SW 1271 (cell line): ENCODE measurements at regions not wholly inside any gene's neighbourhood (a gene's known extent, or its start where the extent isn't known, plus 50 kb on each side); places are given as distances from the start of the nearest gene placed in this dataset.

Source experiments
- DNase-seq, 2 experiments: peaks; one replicate each; lab custom pipeline; 2025; lab: John Stamatoyannopoulos, UW

- DNase-seq = no peak
Measured at GRCh38 chr1:220982686-220983085, 103.4 kb downstream of the HLX start.

DNA sequence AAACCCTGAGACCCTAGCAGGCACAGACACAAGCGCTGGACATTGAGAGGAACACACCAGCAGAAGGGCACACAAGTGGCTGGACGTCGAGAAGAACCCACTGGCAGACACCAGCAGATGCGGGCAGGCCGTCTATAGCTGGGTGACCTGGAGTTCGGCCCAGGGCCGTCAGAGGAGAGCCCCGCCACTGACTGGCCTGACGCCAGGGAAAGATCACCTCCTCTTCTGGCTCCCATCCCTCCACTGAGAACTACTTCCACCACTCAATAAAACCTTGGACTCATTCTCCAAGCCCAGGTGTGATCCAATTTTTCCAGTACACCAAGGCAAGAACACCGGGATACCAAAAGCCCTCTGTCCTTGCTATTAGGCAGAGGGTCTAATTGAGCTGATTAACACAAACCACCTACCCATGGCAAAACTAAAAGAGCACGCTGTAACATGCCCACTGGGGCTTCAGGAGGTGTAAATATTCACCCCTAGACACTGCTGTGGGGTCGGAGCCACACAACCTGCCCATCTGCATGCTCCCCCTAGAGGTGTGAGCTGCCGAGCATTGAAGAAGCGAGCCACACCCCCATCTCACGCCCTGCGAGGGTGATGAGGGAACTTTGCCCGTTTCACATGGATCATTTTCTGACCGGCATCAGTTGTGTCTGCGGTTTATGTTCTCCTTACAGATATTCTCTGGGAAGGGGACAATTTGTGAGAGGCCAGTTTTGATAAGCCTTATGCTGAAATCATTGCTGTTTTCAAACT, 104.8 kb downstream of the HLX start:
- DNase-seq = no peak

GRCh38 chr1:220990427-220991339, 111.4 kb downstream of the HLX start:
- peak in 1 of 2 experiments; percentile 15 for DNase-seq

DNA sequence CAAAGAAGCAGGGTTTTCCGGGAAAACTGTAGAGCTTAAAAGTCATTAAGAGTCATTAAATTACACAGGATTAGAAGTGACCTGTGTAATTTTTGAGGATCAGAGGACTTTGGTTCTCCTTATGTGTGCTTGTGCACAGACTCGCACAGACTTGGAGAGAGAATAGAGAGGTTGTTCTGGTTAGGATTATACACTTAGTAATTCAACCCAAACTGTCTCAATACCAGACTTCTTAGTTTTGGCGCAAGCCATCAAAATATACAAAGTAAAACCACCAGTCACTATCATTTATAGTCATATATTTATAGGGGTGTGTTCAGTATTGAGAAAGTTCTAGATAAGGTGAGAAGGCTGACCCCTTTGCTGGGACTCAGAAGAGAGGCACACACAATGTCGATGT, 112.3 kb downstream of the HLX start:
- no peak for DNase-seq

- no peak for DNase-seq
Measured at GRCh38 chr1:220991959-220992704, 112.9 kb downstream of the HLX start.

GRCh38 chr1:220992705-220993052, 113.4 kb downstream of the HLX start:
- no peak for DNase-seq

- no peak for DNase-seq
Measured at GRCh38 chr1:220994671-220995070, 115.4 kb downstream of the HLX start.

- DNase-seq = no peak
Measured at GRCh38 chr1:220997791-220998190, 118.5 kb downstream of the HLX start.

GRCh38 chr1:220999872-221000863, 120.9 kb downstream of the HLX start:
- DNase-seq = no peak

DNA sequence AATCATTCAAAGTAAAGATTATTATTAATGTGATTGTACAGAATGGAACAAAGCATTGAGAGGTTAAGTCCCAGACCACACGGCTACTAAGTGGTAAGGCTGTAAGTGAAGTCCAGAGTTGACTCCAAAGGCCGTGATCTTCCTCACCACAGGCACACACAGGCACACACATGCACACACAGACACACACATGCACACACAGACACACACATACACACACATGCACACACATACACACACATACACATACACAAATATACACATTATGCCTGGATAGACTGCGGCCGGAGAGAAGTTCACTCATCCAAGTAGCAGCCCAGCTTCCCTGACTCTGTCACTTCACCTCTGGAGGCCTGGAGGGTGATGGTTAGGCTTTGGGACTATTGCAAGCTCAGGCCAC, 121.9 kb downstream of the HLX start:
- no peak for DNase-seq

GRCh38 chr1:221002601-221003000, 123.4 kb downstream of the HLX start:
- DNase-seq = no peak

DNA sequence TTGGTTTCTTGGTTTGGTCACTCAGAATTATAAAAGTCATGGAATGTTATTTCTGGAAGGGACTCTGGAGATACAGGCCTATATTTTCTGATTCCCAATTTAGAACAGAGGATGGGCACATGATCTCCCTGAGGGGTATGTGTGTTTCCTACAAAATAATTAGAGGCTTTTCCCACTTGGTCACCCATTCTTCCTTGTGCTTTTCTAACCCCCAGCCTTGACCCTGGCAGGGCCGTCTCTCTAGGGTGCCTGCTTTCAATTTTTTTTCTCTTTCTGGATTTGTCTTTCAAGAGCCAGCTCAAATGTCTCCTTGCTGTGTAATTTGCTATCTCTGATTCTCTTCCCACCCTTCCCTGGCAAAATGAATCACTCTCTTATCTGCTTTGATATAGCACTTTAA, 131.9 kb downstream of the HLX start:
- no peak for DNase-seq

- no peak for DNase-seq
Measured at GRCh38 chr1:221012120-221012519, 132.9 kb downstream of the HLX start.

DNA sequence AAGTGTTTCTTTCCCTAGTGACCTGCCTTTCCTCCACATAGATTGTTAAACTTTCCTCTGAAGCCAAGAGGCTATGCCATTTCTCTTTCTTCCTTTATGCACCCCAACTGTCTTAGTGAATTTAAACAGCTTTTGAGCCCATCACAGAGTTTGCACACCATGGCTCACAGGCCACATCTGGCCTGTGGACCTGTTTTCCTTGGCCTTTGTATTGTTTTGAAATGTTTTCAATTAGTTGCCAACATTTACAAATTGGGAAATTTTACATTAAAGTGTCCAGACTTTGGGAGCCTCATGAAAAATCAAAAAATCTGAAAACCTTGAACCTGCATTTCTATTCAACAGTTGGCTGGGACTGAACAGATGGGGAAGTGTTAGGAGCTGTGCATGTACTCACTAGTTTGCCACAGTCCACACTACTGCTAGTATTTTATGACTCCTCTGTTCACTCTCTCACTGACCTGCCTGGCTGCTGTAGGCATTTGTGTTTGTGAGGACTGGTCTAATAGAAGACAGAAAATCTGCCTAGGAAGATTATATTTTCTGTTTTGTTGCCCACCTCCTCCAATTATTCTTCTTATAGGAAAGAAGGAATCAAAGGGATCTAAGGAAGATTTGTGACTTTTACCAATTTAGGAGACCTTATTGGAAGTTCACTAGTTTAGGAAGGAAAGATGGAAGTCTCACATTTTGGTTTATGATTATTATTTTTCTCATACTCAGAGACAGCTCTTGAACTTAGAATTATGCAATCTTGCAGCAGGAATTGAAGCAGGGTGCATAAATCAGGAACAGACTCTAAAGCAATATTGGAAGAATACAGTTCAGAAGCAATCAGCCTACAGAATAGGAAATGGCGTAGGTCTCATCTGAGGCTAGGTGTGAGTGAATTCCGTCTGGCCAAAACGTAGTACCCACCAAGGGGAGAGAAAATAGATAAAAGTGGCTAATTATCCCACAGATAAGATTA, 134.7 kb downstream of the HLX start:
- DNase-seq = no peak

DNA sequence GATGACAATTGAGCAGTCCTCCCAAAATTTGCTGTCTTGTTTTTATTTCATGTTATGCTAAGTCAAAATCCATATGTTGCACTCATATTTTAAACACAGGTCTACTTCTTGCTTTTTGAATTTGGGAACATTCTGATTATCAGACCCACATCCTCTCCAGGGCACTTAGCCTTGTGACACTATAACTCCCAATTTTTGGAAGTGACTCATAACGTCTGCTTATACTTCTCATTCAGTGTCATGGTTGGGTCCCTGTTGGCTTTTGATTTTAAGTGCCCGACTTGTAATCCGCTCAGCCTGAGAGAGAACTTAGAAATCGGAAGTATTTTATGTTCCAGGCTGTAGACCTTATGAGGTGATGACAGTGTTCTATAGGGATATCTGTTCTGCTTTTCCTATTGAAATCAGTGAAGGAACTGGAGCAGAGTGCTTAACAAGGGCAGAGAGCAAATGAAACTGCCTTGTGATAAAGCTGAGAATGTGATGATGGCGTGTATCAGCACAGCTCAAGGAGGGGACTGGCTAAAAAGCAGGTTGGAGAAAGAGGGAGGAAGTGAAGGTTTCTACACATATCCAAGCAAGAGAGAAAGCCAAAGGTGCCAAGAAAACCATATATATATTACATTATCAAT, 136.0 kb downstream of the HLX start:
- DNase-seq = no peak

GRCh38 chr1:221016751-221017150, 137.5 kb downstream of the HLX start:
- no peak for DNase-seq

DNA sequence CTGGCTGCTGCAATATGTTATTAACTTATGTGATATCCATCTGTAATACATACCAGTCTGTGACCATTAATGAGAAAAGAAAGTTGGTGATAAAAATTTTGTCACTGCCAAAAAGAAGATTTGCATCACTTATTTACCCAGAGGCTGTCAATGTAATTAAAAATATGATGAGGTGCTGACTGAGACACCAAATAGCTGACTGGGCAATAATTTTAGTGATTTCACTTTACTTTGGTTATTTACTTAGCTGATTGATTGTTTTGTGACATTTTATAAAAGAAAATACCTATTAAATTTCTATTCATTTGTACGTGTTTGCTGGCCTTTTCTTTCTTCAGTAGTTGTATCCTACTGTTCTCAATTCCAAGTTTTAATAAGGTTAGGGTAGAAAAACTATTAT, 139.2 kb downstream of the HLX start:
- no peak for DNase-seq

- DNase-seq = no peak
Measured at GRCh38 chr1:221022331-221022730, 143.1 kb downstream of the HLX start.

DNA sequence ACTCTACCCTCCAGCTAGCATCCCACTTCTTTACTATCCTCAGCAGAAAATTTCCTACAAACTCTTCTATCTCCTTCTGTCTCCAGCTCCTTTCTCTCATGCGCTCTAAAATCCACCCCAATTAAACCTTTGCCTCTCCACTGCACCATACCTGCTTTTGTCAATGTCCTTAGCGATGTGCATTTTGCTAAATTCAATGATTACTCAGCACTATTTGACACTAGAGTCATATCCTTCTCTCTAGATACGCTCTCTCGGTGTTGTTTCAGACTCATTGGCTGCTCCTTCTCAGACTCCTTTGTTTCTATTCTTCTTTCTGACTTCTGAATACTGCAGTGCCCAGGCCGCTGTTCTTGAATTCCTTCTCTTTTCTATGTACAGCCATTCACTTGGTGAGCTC, 144.2 kb downstream of the HLX start:
- DNase-seq = no peak

DNA sequence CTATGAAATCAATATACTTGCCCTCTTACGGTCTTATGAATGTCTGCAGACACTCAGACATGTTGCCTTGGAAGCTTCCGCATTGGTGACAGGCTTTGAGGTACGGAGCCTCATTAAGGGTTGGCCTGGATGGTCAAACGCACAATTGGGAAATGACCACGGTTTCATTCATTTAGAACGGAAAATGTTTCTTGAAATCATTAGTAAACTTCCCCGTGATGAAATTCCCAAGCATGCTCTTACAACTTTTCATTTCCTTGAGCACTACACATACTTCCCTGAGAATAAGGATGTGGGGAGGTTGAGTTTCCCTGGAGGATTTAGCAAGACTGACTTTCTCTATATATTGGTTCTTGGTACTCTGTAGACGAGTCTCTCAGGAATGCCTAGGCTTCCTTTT, 146.3 kb downstream of the HLX start:
- DNase-seq = no peak
